ENCODE measurements at regions not wholly inside any gene's neighbourhood (a gene's known extent, or its start where the extent isn't known, plus 50 kb on each side); places are given as distances from the start of the nearest gene placed in this dataset.

DNA sequence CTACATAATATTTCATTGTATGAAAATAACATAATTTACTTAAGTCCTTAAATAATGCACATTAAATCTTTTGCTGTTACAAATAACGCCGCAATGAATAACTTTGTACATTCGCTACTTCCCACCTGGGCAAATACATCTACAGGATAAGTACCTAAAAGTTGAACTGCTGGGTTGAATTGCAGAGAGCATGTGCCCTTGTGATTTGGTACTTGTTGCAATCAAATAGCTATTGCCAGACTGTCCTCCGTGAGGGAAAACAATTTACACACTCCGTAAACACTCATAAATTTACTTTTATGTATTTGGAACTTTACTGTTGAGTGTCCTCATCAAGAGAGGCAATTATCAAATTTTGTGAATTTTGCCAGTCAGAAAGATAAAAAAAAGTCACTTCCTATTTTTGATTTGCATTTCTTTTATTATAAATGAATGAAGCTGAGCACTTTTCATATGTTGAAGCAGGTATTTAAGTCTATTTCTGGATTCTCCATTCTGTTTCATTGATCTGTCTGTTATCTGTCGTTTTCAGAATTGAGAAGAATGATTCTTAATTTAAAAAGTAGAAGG is 140.8 kb upstream of the SERTAD2 start:
- CTCF ChIA-PET, result no interaction called here
- intact Hi-C loops (cut with micrococcal nuclease; ENCODE audit: unreplicated experiment), result no loop called here
- DNase-seq (ENCODE audit: low spot score), result no peak
- Histone ChIP-seq H3K27me3 (replicated peaks; ENCODE audit: insufficient read depth, low read depth, low read length, poor library complexity) (no peaks in the 10 kb centered on the region), H3K36me3 (ENCODE audit: insufficient read depth, low read length, poor library complexity, severe bottlenecking) (no peaks in the 10 kb centered on the region), H3K4me3 (ENCODE audit: low read depth, low read length, poor library complexity, severe bottlenecking) (no peak overlapping the region), H3K4me1 (ENCODE audit: insufficient read depth, low read length, poor library complexity, severe bottlenecking) (peaks cover 18% of the 10 kb centered on the region), H3K9me3 (ENCODE audit: low read depth, low read length, poor library complexity, severe bottlenecking) (no peaks in the 10 kb centered on the region), H3K27ac (ENCODE audit: low read depth, low read length, poor library complexity, severe bottlenecking) (no peak overlapping the region)
- BruUV-seq (replicated peaks), result no TSS peak
- POLR2A ChIA-PET (ENCODE audit: low non-redundant PET), result no interaction called here
- TF ChIP-seq, protein P1, sequence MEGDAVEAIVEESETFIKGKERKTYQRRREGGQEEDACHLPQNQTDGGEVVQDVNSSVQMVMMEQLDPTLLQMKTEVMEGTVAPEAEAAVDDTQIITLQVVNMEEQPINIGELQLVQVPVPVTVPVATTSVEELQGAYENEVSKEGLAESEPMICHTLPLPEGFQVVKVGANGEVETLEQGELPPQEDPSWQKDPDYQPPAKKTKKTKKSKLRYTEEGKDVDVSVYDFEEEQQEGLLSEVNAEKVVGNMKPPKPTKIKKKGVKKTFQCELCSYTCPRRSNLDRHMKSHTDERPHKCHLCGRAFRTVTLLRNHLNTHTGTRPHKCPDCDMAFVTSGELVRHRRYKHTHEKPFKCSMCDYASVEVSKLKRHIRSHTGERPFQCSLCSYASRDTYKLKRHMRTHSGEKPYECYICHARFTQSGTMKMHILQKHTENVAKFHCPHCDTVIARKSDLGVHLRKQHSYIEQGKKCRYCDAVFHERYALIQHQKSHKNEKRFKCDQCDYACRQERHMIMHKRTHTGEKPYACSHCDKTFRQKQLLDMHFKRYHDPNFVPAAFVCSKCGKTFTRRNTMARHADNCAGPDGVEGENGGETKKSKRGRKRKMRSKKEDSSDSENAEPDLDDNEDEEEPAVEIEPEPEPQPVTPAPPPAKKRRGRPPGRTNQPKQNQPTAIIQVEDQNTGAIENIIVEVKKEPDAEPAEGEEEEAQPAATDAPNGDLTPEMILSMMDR (conservative IDR thresholded peaks at IDR 0.05; ENCODE audit: low read depth, low read length), result no peak
- TF ChIP-seq EZH2 (IDR thresholded peaks at IDR 0.05; ENCODE audit: borderline replicate concordance, low read depth, low read length, poor library complexity, severe bottlenecking), result no peak

DNA sequence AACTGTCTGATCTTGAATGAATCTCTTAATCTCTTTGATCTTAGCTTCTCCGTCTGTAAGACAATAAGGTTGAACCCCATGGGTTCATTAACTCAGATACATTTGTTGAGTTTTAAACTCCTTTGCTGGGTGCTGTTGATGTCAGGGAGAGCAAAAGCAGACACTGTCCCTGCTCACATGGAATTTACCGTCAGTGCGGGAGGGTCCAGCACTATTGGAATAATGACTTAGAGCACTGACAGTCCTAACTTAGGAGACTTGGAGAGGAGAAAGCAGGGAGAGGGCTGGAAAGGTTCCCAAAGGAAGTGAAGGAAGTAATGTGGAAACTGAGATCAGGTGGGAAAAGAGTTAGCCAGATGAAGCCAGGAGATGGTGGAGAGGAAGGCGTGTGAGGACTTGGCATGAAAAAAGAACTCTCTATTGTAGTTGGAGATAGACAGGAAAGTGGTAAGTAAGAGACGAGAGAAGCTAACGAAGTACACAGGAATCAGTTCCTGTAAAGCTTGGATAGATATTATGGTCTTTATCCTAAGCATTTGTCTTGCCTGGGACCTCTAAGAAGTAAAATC is 141.4 kb upstream of the SERTAD2 start:
- no peaks in the 10 kb centered on the region for H3K27me3 ChIP-seq (replicated peaks; ENCODE audit: insufficient read depth, low read depth, low read length, poor library complexity)
- CTCF ChIA-PET, result no interaction called here
- H3K27ac ChIP-seq (ENCODE audit: low read depth, low read length, poor library complexity, severe bottlenecking), result no peak overlapping the region
- POLR2A ChIA-PET (ENCODE audit: low non-redundant PET), result no interaction called here
- no peak for DNase-seq (ENCODE audit: low spot score)
- no peaks in the 10 kb centered on the region for H3K36me3 ChIP-seq (ENCODE audit: insufficient read depth, low read length, poor library complexity, severe bottlenecking)
- no TSS peak for BruUV-seq (replicated peaks)
- TF ChIP-seq, protein P1 (conservative IDR thresholded peaks at IDR 0.05; ENCODE audit: low read depth, low read length), result no peak
- no peak for TF ChIP-seq EZH2 (IDR thresholded peaks at IDR 0.05; ENCODE audit: borderline replicate concordance, low read depth, low read length, poor library complexity, severe bottlenecking)
- H3K4me3 ChIP-seq (ENCODE audit: low read depth, low read length, poor library complexity, severe bottlenecking), result no peak overlapping the region
- intact Hi-C loops (cut with micrococcal nuclease; ENCODE audit: unreplicated experiment), result no loop called here
- H3K9me3 ChIP-seq (ENCODE audit: low read depth, low read length, poor library complexity, severe bottlenecking), result no peaks in the 10 kb centered on the region
- H3K4me1 ChIP-seq (ENCODE audit: insufficient read depth, low read length, poor library complexity, severe bottlenecking), result peaks cover 18% of the 10 kb centered on the region

DNA sequence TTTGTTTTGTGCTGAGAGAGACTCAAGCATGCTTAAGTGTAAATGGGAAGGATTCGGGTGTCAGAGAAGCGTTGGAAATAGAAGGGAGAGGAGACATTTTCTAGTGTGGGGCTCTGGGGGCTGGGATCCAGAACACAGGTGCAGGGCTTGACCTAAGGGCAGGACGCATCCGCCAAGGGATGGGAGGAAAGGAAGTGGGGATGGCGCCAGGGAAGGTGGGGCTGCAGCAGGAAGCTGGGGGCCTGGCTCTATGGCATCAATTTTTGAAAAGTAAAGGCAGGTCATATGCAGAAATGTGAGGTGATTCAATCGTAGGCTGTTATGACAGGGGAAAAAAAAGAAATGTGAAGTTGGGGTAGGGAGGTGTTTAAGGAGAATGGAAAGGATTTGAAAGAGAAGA is 143.2 kb upstream of the SERTAD2 start:
- H3K27ac ChIP-seq (ENCODE audit: low read depth, low read length, poor library complexity, severe bottlenecking), result no peak overlapping the region
- TF ChIP-seq, protein P1 (conservative IDR thresholded peaks at IDR 0.05; ENCODE audit: low read depth, low read length), result no peak
- TF ChIP-seq EZH2 (IDR thresholded peaks at IDR 0.05; ENCODE audit: borderline replicate concordance, low read depth, low read length, poor library complexity, severe bottlenecking), result no peak
- intact Hi-C loops (cut with micrococcal nuclease; ENCODE audit: unreplicated experiment), result no loop called here
- CTCF ChIA-PET, result no interaction called here
- H3K4me1 ChIP-seq (ENCODE audit: insufficient read depth, low read length, poor library complexity, severe bottlenecking), result peaks cover 18% of the 10 kb centered on the region
- no peak for DNase-seq (ENCODE audit: low spot score)
- H3K36me3 ChIP-seq (ENCODE audit: insufficient read depth, low read length, poor library complexity, severe bottlenecking), result no peaks in the 10 kb centered on the region
- POLR2A ChIA-PET (ENCODE audit: low non-redundant PET), result no interaction called here
- BruUV-seq (replicated peaks), result no TSS peak
- H3K9me3 ChIP-seq (ENCODE audit: low read depth, low read length, poor library complexity, severe bottlenecking), result no peaks in the 10 kb centered on the region
- no peaks in the 10 kb centered on the region for H3K27me3 ChIP-seq (replicated peaks; ENCODE audit: insufficient read depth, low read depth, low read length, poor library complexity)
- H3K4me3 ChIP-seq (ENCODE audit: low read depth, low read length, poor library complexity, severe bottlenecking), result no peak overlapping the region

Data from A673 (cell line).